ENCODE measurements at regions not wholly inside any gene's neighbourhood (a gene's known extent, or its start where the extent isn't known, plus 50 kb on each side); places are given as distances from the start of the nearest gene placed in this dataset.

DNA sequence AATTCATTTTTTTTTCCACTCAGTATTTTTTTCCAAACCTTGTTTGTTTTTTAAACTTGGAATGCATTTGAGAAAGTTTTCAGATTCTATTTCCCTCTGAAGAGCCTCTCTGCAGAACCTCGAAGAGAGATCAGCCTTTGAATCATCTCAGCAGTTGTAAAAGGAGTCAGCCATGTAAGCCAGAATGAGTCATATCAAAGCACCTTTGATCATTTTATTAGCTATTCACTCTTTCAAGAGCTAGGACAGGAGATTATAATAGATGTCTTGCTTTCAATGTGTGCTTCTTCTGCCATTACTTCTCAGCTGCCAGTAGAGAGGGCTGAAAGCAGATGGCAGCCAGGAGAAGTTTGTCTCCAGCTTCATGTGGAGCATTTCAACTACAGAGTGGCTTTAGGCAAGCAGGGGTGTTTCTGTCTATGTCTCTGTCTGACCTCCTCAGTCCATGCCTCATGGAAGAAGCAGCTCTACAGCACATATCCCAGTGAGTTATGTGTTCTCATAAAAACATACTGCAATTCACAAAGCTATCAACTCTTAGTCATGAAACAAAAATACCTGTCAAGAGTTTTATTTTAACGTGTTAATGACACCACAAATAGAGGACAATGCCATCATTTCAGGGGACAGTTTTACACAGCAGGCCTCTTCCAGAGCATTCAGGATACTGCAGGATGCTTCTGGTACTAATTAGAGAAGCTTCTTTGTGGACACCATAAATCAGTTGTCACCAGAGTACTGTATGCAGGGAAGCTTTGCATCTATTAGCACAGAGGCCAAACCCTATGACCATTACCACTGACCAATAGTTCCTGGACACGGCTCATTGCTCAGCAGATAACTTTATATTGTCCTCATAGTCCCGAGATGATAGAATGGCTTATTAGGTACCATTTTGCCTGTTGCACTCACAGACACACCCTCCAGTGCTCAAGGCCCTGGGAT is 94.3 kb downstream of the NHLRC3 start:
- DNase-seq (ENCODE audit: low read depth) = no peak
- no peak for TF ChIP-seq CTCF (IDR thresholded peaks at IDR 0.05; ENCODE audit: insufficient read depth, low read length)
- H3K4me3 ChIP-seq (ENCODE audit: low read depth, low read length) = no peak overlapping the region

DNA sequence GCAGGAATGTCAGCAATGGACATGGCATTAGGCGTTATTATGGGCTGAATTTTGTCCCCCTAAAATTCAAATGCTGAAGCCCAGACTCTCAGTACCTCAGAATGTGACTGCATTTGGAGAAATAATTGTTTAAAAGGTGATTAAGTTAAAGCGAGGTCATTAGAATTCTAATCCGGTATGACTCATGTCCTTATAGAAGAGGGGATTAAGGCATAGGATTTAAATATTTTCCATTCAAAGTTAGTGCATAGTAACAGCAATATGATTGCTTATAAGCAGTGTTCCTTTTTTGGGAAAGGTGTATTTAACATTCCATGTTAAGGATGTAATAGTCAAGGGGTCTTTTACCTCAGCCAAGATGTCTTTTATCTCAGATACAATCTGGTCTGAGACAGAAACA is 95.5 kb downstream of the NHLRC3 start:
- no peak overlapping the region for H3K4me3 ChIP-seq (ENCODE audit: low read depth, low read length)
- no peak for DNase-seq (ENCODE audit: low read depth)
- TF ChIP-seq CTCF (IDR thresholded peaks at IDR 0.05; ENCODE audit: insufficient read depth, low read length) = no peak

GRCh38 chr13:39134574-39134973 is 96.3 kb downstream of the NHLRC3 start:
- no peak for DNase-seq (ENCODE audit: low read depth)
- no peak for TF ChIP-seq CTCF (IDR thresholded peaks at IDR 0.05; ENCODE audit: insufficient read depth, low read length)
- H3K4me3 ChIP-seq (ENCODE audit: low read depth, low read length) = no peak overlapping the region

DNA sequence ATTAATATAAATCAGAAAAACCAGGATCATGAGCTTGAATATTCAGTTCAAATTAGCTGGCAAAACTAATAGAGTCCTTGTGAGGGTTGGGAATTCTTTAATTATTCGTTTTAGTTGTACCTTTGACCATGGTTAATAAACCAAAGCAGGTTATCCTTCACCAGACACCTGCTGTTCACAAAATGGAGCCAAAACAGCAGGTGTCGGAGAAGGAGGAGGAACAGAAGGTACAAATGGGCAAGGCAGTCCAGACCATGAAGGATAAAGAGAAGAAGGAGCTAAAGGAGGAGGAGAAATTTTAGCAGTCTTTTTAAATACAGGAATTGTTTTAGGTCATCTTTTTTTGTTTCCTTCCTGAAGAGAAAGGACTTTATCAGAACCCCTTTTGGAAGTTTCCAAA is 106.1 kb downstream of the NHLRC3 start:
- no peak for DNase-seq (ENCODE audit: low read depth)
- TF ChIP-seq CTCF (IDR thresholded peaks at IDR 0.05; ENCODE audit: insufficient read depth, low read length) = no peak

GRCh38 chr13:39144941-39145533 is 106.8 kb downstream of the NHLRC3 start:
- DNase-seq (ENCODE audit: low read depth) = peak; percentile 84
- no peak overlapping the region for H3K4me3 ChIP-seq (ENCODE audit: low read depth, low read length)
- TF ChIP-seq CTCF (IDR thresholded peaks at IDR 0.05; ENCODE audit: insufficient read depth, low read length) = peak; percentile 89

More for the DNA sequence above, 106.1 kb downstream of the NHLRC3 start:
- H3K4me3 ChIP-seq (ENCODE audit: low read depth, low read length) = no peak overlapping the region

- no peak for TF ChIP-seq CTCF (IDR thresholded peaks at IDR 0.05; ENCODE audit: insufficient read depth, low read length)
- DNase-seq (ENCODE audit: low read depth) = peak; percentile 40
- no peak overlapping the region for H3K4me3 ChIP-seq (ENCODE audit: low read depth, low read length)
Observed at GRCh38 chr13:39148513-39148961, 110.3 kb downstream of the NHLRC3 start.

All from fibroblast of the aortic adventitia (primary cell).